HCT116 (cell line): ENCODE measurements at regions not wholly inside any gene's neighbourhood (a gene's known extent, or its start where the extent isn't known, plus 50 kb on each side); places are given as distances from the start of the nearest gene placed in this dataset.

Experiments used
- ATAC-seq: fragments of 200-7000 bp; cut with Tn5 transposase; 2 replicates; pipeline ENCODE4 v1.9.1; 2020; ENCODE audit warnings: mild to moderate bottlenecking, moderate library complexity
- BruUV-seq: library from RNA; stranded (reverse); fragments of 400-500 nt; replicated peaks from 2 replicates; lab custom pipeline; 2021; lab: Mats Ljungman, UMichigan
- CTCF ChIA-PET: fragments of 300-600 bp; sonication (Branson Sonifier 250); formaldehyde crosslinking; loops from one replicate; lab custom pipeline; 2021; ENCODE audit warnings: antibody characterized with exemption; lab: Charles Lee
- POLR2A ChIA-PET: fragments of 300-600, 350-600 bp; sonication (Branson Sonifier 250); formaldehyde crosslinking; loops from one replicate; lab custom pipeline; 2021; ENCODE audit warnings: antibody characterized with exemption; lab: Charles Lee
- RAD21 ChIA-PET, 2 experiments: fragments of 300-600 bp; sonication (Branson Sonifier 250); formaldehyde crosslinking; loops; one replicate each; lab custom pipeline; 2023; ENCODE audit warnings: low total read pairs in 2 of 2; ENCODE audit not compliant: uncharacterized antibody in 2 of 2, unreplicated experiment in 2 of 2, low non-redundant PET in 1 of 2; lab: Charles Lee
- DNase-seq: peaks from one replicate; pipeline ENCODE4 v3.0.0-alpha.2; 2010; ENCODE audit warnings: low read depth, low spot score
- H2AFZ ChIP-seq: fragments of 200-600 bp; shearing (Covaris generic), sonication (generic); 2 replicates; pipeline ENCODE4 v1.6.1; 2017; ENCODE audit warnings: low read depth, mixed run types, mixed read lengths, antibody characterized with exemption, low read length; ENCODE audit not compliant: poor library complexity, severe bottlenecking
- H3K27ac ChIP-seq: 2 replicates; pipeline ENCODE4 v1.5.1; 2012; ENCODE audit warnings: low read depth, low read length
- H3K27me3 ChIP-seq: fragments of 200-600 bp; sonication (generic); 2 replicates; pipeline ENCODE4 v1.6.1; 2016; ENCODE audit warnings: mixed run types, low read length, mixed read lengths; ENCODE audit not compliant: insufficient read depth
- H3K36me3 ChIP-seq, 2 experiments: fragments of 200-500 bp in 1 of 2; fragments of 200-600 bp in 1 of 2; sonication (Bioruptor generic) in 1 of 2; sonication (generic) in 1 of 2; 2 replicates each; pipeline versions ENCODE4 v1.5.1 to v1.6.1; 2014 to 2016; ENCODE audit warnings: low read length in 2 of 2, inconsistent platforms in 1 of 2, mixed read lengths in 1 of 2, mixed run types in 1 of 2; ENCODE audit not compliant: insufficient read depth in 2 of 2, control insufficient read depth in 1 of 2
- H3K4me1 ChIP-seq, 2 experiments: fragments of 200-600 bp in 1 of 2; sonication (generic) in 1 of 2; 2 replicates each; pipeline versions ENCODE4 v1.5.1 to v1.6.1; 2012 to 2017; ENCODE audit warnings: low read length in 2 of 2, inconsistent platforms in 1 of 2, mild to moderate bottlenecking in 1 of 2, mixed read lengths in 1 of 2, mixed run types in 1 of 2, moderate library complexity in 1 of 2; ENCODE audit not compliant: insufficient read depth in 2 of 2, control insufficient read depth in 1 of 2
- H3K4me2 ChIP-seq: fragments of 200-600 bp; sonication (generic); 2 replicates; pipeline ENCODE4 v1.6.1; 2017; ENCODE audit warnings: mixed run types, low read length, mixed read lengths
- H3K4me3 ChIP-seq, 2 experiments: fragments of 200-600 bp in 1 of 2; sonication (generic) in 1 of 2; replicated peaks in 1 of 2; 2 replicates each; pipeline ENCODE4 v1.5.1; 2011 to 2016; ENCODE audit warnings: low read length in 2 of 2, control low read depth in 1 of 2, low read depth in 1 of 2, mild to moderate bottlenecking in 1 of 2, mixed read lengths in 1 of 2, mixed run types in 1 of 2
- H3K79me2 ChIP-seq: fragments of 200-600 bp; sonication (generic); 2 replicates; pipeline ENCODE4 v1.6.1; 2017; ENCODE audit warnings: mild to moderate bottlenecking, mixed run types, low read length, moderate library complexity, mixed read lengths; ENCODE audit not compliant: insufficient read depth
- H3K9ac ChIP-seq: fragments of 200-600 bp; sonication (generic); 2 replicates; pipeline ENCODE4 v1.6.1; 2016; ENCODE audit warnings: low read length, mixed read lengths
- H3K9me2 ChIP-seq: fragments of 200-600 bp; sonication (generic), shearing (Covaris generic); 2 replicates; pipeline ENCODE4 v1.6.1; 2017; ENCODE audit warnings: mixed run types, mild to moderate bottlenecking, moderate library complexity; ENCODE audit not compliant: insufficient read depth
- H3K9me3 ChIP-seq, 2 experiments: fragments of 200-500 bp in 1 of 2; fragments of 200-600 bp in 1 of 2; sonication (Bioruptor generic) in 1 of 2; sonication (generic) in 1 of 2; 2 replicates each; pipeline ENCODE4 v1.6.1; 2014 to 2017; ENCODE audit warnings: low read length in 2 of 2, mixed read lengths in 2 of 2, inconsistent platforms in 1 of 2, low read depth in 1 of 2, mild to moderate bottlenecking in 1 of 2, mixed run types in 1 of 2, moderate library complexity in 1 of 2; ENCODE audit not compliant: control insufficient read depth in 1 of 2, insufficient read depth in 1 of 2
- H4K20me1 ChIP-seq: fragments of 200-600 bp; sonication (generic), shearing (Covaris generic); 2 replicates; pipeline ENCODE4 v1.6.1; 2017; ENCODE audit warnings: mixed run types, mild to moderate bottlenecking, moderate library complexity; ENCODE audit not compliant: insufficient read depth
- CEBPB ChIP-seq: IDR thresholded peaks from 2 replicates; pipeline ENCODE4 v1.6.1; 2012; ENCODE audit warnings: low read depth
- EGR1 ChIP-seq: IDR thresholded peaks from 2 replicates; pipeline ENCODE4 v1.6.1; 2012; ENCODE audit warnings: low read depth
- ELF1 ChIP-seq: IDR thresholded peaks from 2 replicates; pipeline ENCODE4 v1.6.1; 2012; ENCODE audit warnings: low read depth, borderline replicate concordance
- EZH2phosphoT487 ChIP-seq: fragments of 200-600 bp; IDR thresholded peaks from 2 replicates; pipeline ENCODE4 v1.6.1; 2018; ENCODE audit warnings: antibody characterized with exemption, borderline replicate concordance
- FOSL1 ChIP-seq: IDR thresholded peaks from 2 replicates; pipeline ENCODE4 v1.6.1; 2012; ENCODE audit warnings: low read depth
- JUND ChIP-seq: IDR thresholded peaks from 2 replicates; pipeline ENCODE4 v1.6.1; 2012
- POLR2A ChIP-seq: IDR thresholded peaks from 2 replicates; pipeline ENCODE4 v1.7.0; 2011; ENCODE audit warnings: borderline replicate concordance; ENCODE audit not compliant: insufficient read depth, insufficient read length; ENCODE audit errors: extremely low read depth
- POLR2AphosphoS5 ChIP-seq: IDR thresholded peaks from 2 replicates; pipeline ENCODE4 v1.6.1; 2011; ENCODE audit warnings: mild to moderate bottlenecking, low read depth, low read length, moderate library complexity
- RAD21 ChIP-seq: IDR thresholded peaks from 2 replicates; pipeline ENCODE4 v1.6.1; 2012; ENCODE audit warnings: low read depth, mild to moderate bottlenecking
- SIN3A ChIP-seq: IDR thresholded peaks from 2 replicates; pipeline ENCODE4 v1.6.1; 2012; ENCODE audit warnings: low read depth
- SP1 ChIP-seq: IDR thresholded peaks from 2 replicates; pipeline ENCODE4 v1.6.1; 2012; ENCODE audit warnings: low read depth
- SRF ChIP-seq: IDR thresholded peaks from 2 replicates; pipeline ENCODE4 v1.6.1; 2012; ENCODE audit warnings: low read depth
- TCF7L2 ChIP-seq: IDR thresholded peaks from 2 replicates; pipeline ENCODE4 v1.7.0; 2011; ENCODE audit warnings: borderline replicate concordance, inconsistent platforms; ENCODE audit not compliant: insufficient read depth, insufficient read length; ENCODE audit errors: extremely low read depth
- ZFX ChIP-seq: fragments of 450-650 bp; IDR thresholded peaks from 2 replicates; pipeline ENCODE4 v1.6.1; 2017
- ZNF274 ChIP-seq: fragments of 200-500 bp; sonication (Bioruptor generic); IDR thresholded peaks from 2 replicates; pipeline ENCODE4 v1.6.1; 2014; ENCODE audit warnings: mild to moderate bottlenecking, low read depth, low read length, inconsistent platforms
- intact Hi-C: fragments of 100-400 bp; cut with micrococcal nuclease; formaldehyde crosslinking; loops from 2 replicates; pipeline ENCODE4 v1.10.0; 2022
- TF ChIP-seq, protein P1 (sequence below): IDR thresholded peaks from 2 replicates; pipeline ENCODE4 v1.6.1; 2012
- TF ChIP-seq, protein P2 (sequence below), 3 experiments: fragments of 200-600 bp in 1 of 3; sonication (generic) in 1 of 3; IDR thresholded peaks in 2 of 3; conservative IDR thresholded peaks in 1 of 3; 2 replicates each; pipeline ENCODE4 v1.5.1; 2012 to 2017; ENCODE audit warnings: low read depth in 2 of 3, low read length in 2 of 3, antibody characterized with exemption in 1 of 3, borderline replicate concordance in 1 of 3, control low read depth in 1 of 3, mild to moderate bottlenecking in 1 of 3, mixed read lengths in 1 of 3, mixed run types in 1 of 3, moderate library complexity in 1 of 3; ENCODE audit not compliant: insufficient read depth in 1 of 3
- TF ChIP-seq, protein P3 (sequence below): IDR thresholded peaks from 2 replicates; pipeline ENCODE4 v1.6.1; 2011; ENCODE audit warnings: mild to moderate bottlenecking, low read length, moderate library complexity; ENCODE audit not compliant: insufficient replicate concordance; ENCODE audit errors: extremely low read depth
- TF ChIP-seq, protein P4 (sequence below): IDR thresholded peaks from 2 replicates; pipeline ENCODE4 v1.6.1; 2012
- TF ChIP-seq, protein P5 (sequence below): IDR thresholded peaks from 2 replicates; pipeline ENCODE4 v1.6.1; 2012; ENCODE audit warnings: low read depth

DNA sequence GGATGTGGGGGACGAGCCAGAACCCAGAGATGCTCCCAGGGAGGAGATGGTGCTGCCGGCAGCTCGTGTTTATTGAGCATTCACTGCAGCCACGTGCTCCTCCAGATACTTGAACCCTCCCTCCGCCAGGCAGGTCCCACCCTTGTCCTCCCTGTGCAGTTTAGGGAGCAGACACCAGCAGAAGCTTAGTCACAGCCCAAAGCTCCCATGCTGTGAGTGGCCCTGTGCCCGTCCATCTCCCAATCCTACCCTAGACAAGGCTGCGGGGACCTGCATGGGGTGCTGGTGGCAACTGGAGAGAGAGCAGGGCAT lies 176.5 kb upstream of the COPS8 start:
- Histone ChIP-seq H3K4me2 (no peak overlapping the region), H3K36me3 (no peaks in the 10 kb centered on the region), H3K4me3 (no peak overlapping the region), H3K27ac (no peak overlapping the region), H3K4me1 (no peaks in the 10 kb centered on the region), H4K20me1 (no peaks in the 10 kb centered on the region), H3K79me2 (no peaks in the 10 kb centered on the region), H3K27me3 (peaks cover 71% of the 10 kb centered on the region), H3K9me3 (no peaks in the 10 kb centered on the region), H3K9me2 (no peaks in the 10 kb centered on the region), H2AFZ (no peak overlapping the region), H3K9ac (no peak overlapping the region)
- DNase-seq (no peak), ATAC-seq (no peak)
- TF ChIP-seq, protein P1, sequence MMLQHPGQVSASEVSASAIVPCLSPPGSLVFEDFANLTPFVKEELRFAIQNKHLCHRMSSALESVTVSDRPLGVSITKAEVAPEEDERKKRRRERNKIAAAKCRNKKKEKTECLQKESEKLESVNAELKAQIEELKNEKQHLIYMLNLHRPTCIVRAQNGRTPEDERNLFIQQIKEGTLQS: no peak
- TF ChIP-seq ZNF274 (no peak), ZFX (no peak), TCF7L2 (no peak), RAD21 (no peak), EZH2phosphoT487 (no peak), SIN3A (no peak), POLR2A (no peak), EGR1 (no peak), SP1 (no peak), CEBPB (no peak), ELF1 (no peak), JUND (no peak), FOSL1 (no peak), POLR2AphosphoS5 (no peak), SRF (no peak)
- TF ChIP-seq, protein P2, sequence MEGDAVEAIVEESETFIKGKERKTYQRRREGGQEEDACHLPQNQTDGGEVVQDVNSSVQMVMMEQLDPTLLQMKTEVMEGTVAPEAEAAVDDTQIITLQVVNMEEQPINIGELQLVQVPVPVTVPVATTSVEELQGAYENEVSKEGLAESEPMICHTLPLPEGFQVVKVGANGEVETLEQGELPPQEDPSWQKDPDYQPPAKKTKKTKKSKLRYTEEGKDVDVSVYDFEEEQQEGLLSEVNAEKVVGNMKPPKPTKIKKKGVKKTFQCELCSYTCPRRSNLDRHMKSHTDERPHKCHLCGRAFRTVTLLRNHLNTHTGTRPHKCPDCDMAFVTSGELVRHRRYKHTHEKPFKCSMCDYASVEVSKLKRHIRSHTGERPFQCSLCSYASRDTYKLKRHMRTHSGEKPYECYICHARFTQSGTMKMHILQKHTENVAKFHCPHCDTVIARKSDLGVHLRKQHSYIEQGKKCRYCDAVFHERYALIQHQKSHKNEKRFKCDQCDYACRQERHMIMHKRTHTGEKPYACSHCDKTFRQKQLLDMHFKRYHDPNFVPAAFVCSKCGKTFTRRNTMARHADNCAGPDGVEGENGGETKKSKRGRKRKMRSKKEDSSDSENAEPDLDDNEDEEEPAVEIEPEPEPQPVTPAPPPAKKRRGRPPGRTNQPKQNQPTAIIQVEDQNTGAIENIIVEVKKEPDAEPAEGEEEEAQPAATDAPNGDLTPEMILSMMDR (IDR thresholded peaks at IDR 0.05 in 2 of 3, conservative IDR thresholded peaks at IDR 0.05 in 1 of 3; ENCODE audit: borderline replicate concordance in 1 of 3, insufficient read depth in 1 of 3, low read depth in 2 of 3, low read length in 2 of 3): no peak
- TF ChIP-seq, protein P3, sequence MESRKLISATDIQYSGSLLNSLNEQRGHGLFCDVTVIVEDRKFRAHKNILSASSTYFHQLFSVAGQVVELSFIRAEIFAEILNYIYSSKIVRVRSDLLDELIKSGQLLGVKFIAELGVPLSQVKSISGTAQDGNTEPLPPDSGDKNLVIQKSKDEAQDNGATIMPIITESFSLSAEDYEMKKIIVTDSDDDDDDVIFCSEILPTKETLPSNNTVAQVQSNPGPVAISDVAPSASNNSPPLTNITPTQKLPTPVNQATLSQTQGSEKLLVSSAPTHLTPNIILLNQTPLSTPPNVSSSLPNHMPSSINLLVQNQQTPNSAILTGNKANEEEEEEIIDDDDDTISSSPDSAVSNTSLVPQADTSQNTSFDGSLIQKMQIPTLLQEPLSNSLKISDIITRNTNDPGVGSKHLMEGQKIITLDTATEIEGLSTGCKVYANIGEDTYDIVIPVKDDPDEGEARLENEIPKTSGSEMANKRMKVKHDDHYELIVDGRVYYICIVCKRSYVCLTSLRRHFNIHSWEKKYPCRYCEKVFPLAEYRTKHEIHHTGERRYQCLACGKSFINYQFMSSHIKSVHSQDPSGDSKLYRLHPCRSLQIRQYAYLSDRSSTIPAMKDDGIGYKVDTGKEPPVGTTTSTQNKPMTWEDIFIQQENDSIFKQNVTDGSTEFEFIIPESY: no peak
- TF ChIP-seq, protein P4, sequence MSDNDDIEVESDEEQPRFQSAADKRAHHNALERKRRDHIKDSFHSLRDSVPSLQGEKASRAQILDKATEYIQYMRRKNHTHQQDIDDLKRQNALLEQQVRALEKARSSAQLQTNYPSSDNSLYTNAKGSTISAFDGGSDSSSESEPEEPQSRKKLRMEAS: no peak
- TF ChIP-seq, protein P5, sequence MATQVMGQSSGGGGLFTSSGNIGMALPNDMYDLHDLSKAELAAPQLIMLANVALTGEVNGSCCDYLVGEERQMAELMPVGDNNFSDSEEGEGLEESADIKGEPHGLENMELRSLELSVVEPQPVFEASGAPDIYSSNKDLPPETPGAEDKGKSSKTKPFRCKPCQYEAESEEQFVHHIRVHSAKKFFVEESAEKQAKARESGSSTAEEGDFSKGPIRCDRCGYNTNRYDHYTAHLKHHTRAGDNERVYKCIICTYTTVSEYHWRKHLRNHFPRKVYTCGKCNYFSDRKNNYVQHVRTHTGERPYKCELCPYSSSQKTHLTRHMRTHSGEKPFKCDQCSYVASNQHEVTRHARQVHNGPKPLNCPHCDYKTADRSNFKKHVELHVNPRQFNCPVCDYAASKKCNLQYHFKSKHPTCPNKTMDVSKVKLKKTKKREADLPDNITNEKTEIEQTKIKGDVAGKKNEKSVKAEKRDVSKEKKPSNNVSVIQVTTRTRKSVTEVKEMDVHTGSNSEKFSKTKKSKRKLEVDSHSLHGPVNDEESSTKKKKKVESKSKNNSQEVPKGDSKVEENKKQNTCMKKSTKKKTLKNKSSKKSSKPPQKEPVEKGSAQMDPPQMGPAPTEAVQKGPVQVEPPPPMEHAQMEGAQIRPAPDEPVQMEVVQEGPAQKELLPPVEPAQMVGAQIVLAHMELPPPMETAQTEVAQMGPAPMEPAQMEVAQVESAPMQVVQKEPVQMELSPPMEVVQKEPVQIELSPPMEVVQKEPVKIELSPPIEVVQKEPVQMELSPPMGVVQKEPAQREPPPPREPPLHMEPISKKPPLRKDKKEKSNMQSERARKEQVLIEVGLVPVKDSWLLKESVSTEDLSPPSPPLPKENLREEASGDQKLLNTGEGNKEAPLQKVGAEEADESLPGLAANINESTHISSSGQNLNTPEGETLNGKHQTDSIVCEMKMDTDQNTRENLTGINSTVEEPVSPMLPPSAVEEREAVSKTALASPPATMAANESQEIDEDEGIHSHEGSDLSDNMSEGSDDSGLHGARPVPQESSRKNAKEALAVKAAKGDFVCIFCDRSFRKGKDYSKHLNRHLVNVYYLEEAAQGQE: no peak
- ChIA-PET POLR2A (no interaction called here), RAD21 (no interaction called here), CTCF (no interaction called here)
- intact Hi-C loops: no loop called here
- BruUV-seq: no TSS peak
